T-helper 22 cell (primary cell): ENCODE measurements at regions not wholly inside any gene's neighbourhood (a gene's known extent, or its start where the extent isn't known, plus 50 kb on each side); places are given as distances from the start of the nearest gene placed in this dataset.

Source experiments
- DNase-seq: peaks from one replicate; pipeline ENCODE4 v3.0.0-alpha.2; 2020; ENCODE audit warnings: low read depth

GRCh38 chr3:18044191-18044590, 301.8 kb upstream of the TBC1D5 start:
- DNase-seq: no peak

GRCh38 chr3:18036450-18036815, 294.0 kb upstream of the TBC1D5 start:
- no peak for DNase-seq

- DNase-seq: no peak
Measured at GRCh38 chr3:18035641-18036449, 293.4 kb upstream of the TBC1D5 start.

- no peak for DNase-seq
Measured at GRCh38 chr3:18033581-18034108, 291.2 kb upstream of the TBC1D5 start.

DNA sequence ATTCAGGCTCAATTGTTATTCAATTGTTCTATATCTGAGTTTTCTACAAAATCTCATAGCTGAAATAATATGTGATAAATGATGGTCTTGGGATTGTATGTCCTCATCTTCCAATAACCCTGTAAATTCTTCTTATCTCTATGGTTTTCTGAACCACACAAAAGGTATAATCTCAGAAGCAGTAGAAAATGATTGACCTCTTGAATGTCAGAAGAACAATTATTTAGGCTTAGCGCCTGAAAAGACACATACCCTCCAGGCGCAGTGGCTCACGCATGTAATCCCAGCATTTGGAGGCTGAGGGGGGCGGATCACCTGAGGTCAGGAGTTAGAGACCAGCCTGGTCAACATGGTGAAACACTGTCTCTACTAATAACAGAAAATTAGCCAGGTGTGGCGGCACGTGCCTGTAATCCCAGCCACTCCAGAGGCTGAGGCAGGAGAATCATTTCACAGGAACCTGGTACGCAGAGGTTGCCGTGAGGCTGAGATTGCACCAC, 288.0 kb upstream of the TBC1D5 start:
- no peak for DNase-seq

DNA sequence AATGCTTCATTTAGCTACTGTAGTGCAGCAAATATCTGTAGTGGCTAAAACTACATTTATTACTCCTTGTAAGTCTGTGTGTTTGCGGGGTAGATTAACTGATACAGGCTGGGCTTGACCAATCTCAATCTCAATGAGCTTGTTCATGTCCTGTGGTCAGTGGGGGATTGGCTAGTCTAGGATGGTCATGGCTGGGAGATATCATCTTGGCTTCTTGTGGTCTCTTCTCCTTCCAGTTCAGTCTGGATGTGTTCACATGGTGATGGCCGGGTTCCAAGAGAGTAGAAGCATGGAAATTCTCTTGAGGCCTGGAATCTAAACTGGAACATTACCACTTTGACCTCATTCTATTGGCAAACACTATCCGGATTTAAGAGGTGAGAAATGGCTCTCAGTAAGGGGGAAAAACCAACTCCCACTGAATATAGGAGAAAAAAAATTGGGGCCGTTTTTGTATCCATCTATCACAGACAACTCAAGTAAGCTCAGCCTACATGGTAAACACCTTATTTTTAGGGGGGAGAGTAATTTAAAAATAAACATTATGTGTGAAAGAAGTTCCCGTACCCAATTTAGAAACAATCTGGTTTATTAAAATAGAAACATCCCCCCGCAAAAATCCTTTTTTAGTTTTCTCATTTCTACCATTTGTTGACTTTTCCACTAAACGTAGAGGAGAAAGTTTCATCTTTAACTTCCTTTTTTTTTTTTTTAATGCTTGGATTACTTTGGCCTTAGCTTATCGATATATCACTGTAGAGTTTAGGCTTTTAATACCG, 284.9 kb upstream of the TBC1D5 start:
- no peak for DNase-seq

- DNase-seq: no peak
Measured at GRCh38 chr3:18024715-18025114, 282.3 kb upstream of the TBC1D5 start.

DNA sequence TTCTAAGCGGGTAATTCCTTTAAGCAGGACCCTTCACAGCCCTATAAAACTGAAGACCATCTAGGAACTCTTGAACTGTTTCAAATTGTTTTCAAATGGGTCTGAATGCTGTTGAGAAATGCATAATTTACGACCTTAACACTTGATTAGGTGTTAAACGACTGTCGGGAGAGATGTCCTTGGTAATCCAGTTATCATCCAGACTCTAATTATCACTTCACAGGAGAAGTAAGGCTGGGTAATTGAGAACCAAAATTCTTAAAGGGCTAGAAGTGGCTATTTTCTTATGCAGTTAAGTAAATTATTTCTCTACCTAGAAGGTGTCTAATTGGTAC, 276.7 kb upstream of the TBC1D5 start:
- DNase-seq: no peak

- no peak for DNase-seq
Measured at GRCh38 chr3:18018491-18019160, 276.2 kb upstream of the TBC1D5 start.

DNA sequence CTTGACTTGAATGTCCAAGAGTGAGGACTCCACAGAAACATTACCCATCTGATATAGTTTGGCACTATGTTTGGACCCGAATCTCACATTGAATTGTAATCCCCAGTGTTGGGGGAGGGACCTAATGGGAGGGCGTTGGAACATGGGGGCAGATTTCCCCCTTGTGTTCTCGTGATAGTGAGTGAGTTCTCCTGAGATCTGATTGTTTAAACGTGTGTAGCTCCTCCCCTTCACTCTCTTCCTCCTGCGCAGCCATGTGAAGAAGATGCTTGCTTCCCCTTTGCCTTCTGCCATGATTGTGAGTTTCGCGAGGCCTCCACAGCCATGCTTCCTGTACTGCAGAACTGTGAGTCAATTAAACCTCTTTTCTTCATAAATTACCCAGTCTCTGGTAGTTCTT, 273.9 kb upstream of the TBC1D5 start:
- DNase-seq: no peak

DNA sequence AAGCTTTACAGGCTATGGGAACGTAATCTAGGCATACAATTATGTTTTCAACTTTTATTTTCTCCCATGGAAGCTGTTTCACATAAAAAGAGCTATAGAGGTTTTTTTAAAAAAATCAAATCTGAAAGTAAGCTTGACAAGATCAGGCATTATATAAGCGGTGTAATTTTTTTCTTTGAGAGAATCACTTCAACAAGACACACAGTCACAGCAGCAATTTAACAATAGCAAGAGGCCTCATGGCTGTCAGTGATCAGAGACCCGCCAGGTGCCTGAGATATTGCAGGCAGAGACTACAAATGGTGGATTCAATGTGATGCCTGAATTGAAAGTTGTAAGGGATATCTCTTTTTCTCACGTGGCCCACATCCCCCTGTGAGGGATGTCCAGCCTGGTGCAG, 270.5 kb upstream of the TBC1D5 start:
- no peak for DNase-seq

DNA sequence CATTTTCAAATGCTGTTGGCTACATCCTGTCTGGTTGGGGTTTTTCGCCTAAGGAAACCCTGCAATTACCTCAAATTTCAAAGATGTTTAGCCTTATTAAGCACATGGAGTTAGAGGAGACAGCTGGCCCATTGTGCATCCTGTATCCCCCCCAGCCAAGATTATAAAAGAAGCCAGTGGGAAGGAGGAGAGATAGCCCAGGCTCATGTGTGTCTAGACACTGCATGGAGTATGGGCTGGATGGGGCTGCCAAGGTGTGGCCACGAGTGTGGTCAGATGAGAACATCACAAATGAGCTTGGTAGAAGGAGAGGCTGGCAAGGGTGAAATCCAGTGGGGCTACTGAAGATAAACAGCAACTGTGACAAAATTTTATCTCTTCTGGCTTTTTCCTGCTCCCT, 270.0 kb upstream of the TBC1D5 start:
- DNase-seq: no peak

- DNase-seq: no peak
Measured at GRCh38 chr3:18011387-18011786, 269.0 kb upstream of the TBC1D5 start.

- DNase-seq: no peak
Measured at GRCh38 chr3:18010001-18010400, 267.6 kb upstream of the TBC1D5 start.

DNA sequence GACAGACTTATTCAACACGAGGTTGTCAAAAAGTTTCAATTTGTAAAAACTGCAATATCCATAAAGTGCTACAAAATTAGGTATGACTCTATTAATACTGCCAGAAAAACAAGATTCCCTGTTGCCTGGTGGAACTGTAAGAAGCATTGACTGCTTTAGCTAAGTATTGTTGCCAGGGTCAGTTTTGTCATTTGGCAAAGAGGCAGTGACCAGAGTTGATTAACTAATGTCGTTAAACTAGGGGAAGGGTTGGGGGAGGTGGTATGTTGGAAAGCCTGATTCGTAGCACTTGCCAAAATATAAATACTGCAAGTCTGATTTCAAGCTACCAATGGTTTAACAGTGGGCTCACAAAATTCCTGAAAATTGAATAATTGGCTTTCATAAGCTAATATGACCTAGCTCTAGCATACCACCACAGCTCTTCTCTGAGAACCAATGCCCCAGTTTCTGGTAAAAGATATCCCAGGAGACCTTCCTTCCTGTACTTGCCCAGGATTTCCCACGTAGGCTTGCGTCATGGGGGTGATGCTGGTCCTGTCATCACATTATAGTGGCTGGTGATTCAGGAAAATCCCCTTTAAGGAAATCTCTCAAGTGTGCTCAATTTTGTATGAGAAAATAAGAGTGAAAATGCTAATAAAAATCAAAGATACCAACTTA, 266.4 kb upstream of the TBC1D5 start:
- no peak for DNase-seq

DNA sequence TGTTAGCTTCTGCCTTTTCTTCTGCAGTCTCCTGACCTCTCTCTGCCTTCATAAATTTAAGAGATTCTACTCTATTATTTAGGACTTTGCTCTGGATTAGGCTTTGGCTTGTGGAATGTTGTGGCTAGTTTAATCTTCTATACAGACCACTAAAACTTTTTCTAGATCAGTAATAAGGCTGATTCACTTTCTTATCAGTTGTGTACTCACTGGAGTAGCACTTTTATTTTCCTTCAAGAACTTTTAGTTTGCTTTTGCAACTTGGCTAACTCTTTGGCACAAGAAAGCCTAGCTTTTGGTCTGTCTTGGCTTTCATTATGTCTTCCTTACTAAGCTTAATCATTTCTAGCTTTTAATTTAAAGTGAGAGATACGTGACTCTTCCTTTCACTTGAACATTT, 265.5 kb upstream of the TBC1D5 start:
- DNase-seq: no peak

DNA sequence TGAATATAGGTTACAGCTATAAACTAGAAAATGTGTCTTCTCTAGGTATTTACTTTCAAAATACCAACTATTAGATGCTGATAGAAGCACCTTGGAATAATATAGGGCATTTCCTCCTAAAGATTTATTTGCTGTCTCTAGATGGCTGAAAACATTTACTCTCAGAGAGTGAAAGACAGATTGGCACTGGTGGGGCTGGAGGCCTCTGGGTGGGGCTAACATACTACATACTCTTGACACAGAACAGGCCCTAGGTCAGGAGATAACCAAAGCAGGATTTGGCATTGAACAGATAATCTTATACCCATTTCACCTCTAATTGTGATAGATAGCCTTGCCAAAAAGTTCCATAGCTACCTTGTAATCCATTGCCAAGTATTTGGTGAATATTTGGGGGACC, 253.3 kb upstream of the TBC1D5 start:
- DNase-seq: no peak

DNA sequence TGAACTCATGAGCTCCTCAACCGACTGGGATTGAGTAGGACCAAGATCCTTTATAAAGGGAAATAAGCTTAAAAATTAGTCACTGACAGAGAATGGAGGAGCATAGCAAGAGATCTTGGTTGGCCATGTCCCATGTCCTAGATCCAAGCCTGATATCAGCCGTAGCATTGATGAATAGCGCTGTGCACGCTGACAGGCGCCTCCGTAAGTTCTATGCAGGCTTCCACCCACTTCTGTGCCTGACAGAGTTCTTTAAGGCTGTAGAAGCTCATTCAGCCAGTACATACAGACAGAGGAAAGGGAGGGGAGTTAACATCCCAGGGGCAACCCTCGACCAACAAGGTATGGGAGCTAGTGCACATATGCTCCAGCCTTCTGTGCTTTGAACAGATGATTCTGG, 251.7 kb upstream of the TBC1D5 start:
- no peak for DNase-seq

DNA sequence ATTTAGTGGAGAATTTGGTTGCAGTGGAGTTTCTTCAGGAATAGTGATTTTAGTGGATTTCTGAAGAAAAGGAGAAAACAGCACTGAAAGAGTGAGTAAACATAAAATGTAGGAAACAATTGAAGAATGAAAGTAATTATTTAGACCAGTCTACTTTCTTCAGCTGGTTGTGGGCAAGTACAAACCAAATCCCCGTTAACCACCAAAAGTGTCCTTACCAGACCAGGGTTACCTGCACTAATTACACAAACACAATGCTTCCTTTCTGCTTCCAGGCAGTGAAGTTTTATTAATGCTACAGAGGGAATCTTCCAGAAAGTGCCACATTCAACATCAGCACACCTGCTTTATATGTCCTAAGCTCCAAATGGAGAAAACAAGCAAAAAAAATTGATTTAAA, 248.0 kb upstream of the TBC1D5 start:
- DNase-seq: no peak

GRCh38 chr3:17986348-17986816, 244.0 kb upstream of the TBC1D5 start:
- no peak for DNase-seq

DNA sequence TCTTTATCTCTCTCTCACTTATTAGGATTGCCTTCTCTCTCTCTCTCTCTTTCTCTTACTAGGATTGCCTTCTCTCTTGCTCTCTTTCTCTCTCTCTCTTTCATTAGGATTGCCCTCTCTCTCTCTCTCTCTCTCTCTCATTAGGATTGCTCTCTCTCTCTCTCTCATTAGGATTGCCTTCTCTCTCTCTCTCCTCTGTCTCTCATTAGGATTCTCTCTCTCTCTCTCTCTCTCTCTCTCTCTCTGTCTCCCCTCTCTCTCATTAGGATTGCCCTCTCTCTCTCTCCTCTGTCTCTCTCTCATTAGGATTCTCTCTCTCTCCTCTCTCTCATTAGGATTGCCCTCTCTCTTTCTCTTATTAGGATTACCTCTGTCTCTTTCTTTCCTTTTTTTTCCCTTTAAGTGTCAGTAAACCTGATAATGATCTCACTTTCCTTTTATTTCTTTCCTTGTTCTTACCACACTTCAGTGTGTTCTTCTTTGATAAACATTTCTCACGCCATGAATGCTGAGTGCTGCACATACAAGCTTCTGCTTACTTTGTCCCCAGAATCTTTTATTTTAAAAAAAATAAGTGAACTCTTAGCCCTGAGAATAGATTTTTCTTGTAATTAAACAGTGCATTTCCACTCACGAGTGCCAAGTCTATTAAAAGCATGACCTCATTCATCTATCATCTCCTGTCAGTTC, 243.4 kb upstream of the TBC1D5 start:
- DNase-seq: no peak
